ENCODE measurements at regions not wholly inside any gene's neighbourhood (a gene's known extent, or its start where the extent isn't known, plus 50 kb on each side); places are given as distances from the start of the nearest gene placed in this dataset.

GRCh38 chr5:110050640-110051345, 361.1 kb downstream of the MAN2A1 start:
- Histone ChIP-seq H3K9me3 (ENCODE audit: insufficient read depth, low read length, severe bottlenecking) (no peaks in the 10 kb centered on the region), H3K4me3 (ENCODE audit: low read depth in 1 of 2, low read length in 2 of 2) (no peak overlapping the region), H3K4me2 (ENCODE audit: insufficient read depth, low read length) (no peak overlapping the region), H2AFZ (ENCODE audit: low read depth, low read length) (no peak overlapping the region), H3K36me3 (ENCODE audit: insufficient read depth, low read length) (no peaks in the 10 kb centered on the region), H3K79me2 (ENCODE audit: insufficient read depth, low read length) (no peaks in the 10 kb centered on the region), H4K20me1 (ENCODE audit: insufficient read depth, low read length) (no peaks in the 10 kb centered on the region), H3K9ac (ENCODE audit: low read depth, low read length) (no peak overlapping the region), H3K4me1 (ENCODE audit: insufficient read depth, low read length) (peaks cover 29% of the 10 kb centered on the region), H3K27ac (ENCODE audit: low read length) (no peak overlapping the region), H3K27me3 (ENCODE audit: insufficient read depth, low read length, poor library complexity) (no peaks in the 10 kb centered on the region)
- no peak for ATAC-seq (ENCODE audit: insufficient read depth, low read depth)
- DNase-seq = no peak
- TF ChIP-seq EZH2 (IDR thresholded peaks at IDR 0.05; ENCODE audit: borderline replicate concordance, low read depth, low read length, severe bottlenecking) (no peak), CTCF (IDR thresholded peaks at IDR 0.05; ENCODE audit: borderline replicate concordance, extremely low read depth, low read length, poor library complexity, severe bottlenecking) (no peak)

GRCh38 chr5:110053205-110053604, 363.5 kb downstream of the MAN2A1 start:
- Histone ChIP-seq H3K9me3 (ENCODE audit: insufficient read depth, low read length, severe bottlenecking) (no peaks in the 10 kb centered on the region), H3K9ac (ENCODE audit: low read depth, low read length) (no peak overlapping the region), H3K4me1 (ENCODE audit: insufficient read depth, low read length) (peaks cover 33% of the 10 kb centered on the region), H4K20me1 (ENCODE audit: insufficient read depth, low read length) (no peaks in the 10 kb centered on the region), H3K36me3 (ENCODE audit: insufficient read depth, low read length) (no peaks in the 10 kb centered on the region), H3K4me2 (ENCODE audit: insufficient read depth, low read length) (peak overlapping the region; percentile 48), H3K79me2 (ENCODE audit: insufficient read depth, low read length) (no peaks in the 10 kb centered on the region), H3K27ac (ENCODE audit: low read length) (peak overlapping the region; percentile 69), H3K4me3 (ENCODE audit: low read depth in 1 of 2, low read length in 2 of 2) (no peak overlapping the region), H3K27me3 (ENCODE audit: insufficient read depth, low read length, poor library complexity) (no peaks in the 10 kb centered on the region), H2AFZ (ENCODE audit: low read depth, low read length) (no peak overlapping the region)
- no peak for DNase-seq
- ATAC-seq (ENCODE audit: insufficient read depth, low read depth) = no peak
- TF ChIP-seq EZH2 (IDR thresholded peaks at IDR 0.05; ENCODE audit: borderline replicate concordance, low read depth, low read length, severe bottlenecking) (no peak), CTCF (IDR thresholded peaks at IDR 0.05; ENCODE audit: borderline replicate concordance, extremely low read depth, low read length, poor library complexity, severe bottlenecking) (no peak)

GRCh38 chr5:110053824-110054223, 364.1 kb downstream of the MAN2A1 start:
- Histone ChIP-seq H3K9ac (ENCODE audit: low read depth, low read length) (no peak overlapping the region), H3K27me3 (ENCODE audit: insufficient read depth, low read length, poor library complexity) (no peaks in the 10 kb centered on the region), H4K20me1 (ENCODE audit: insufficient read depth, low read length) (no peaks in the 10 kb centered on the region), H3K4me3 (ENCODE audit: low read depth in 1 of 2, low read length in 2 of 2) (peak overlapping the region in 1 of 2 experiments; percentile 22; a peak in 1 of 4 replicates), H3K4me2 (ENCODE audit: insufficient read depth, low read length) (peak overlapping the region; percentile 48), H3K27ac (ENCODE audit: low read length) (peak overlapping the region; percentile 69), H3K79me2 (ENCODE audit: insufficient read depth, low read length) (no peaks in the 10 kb centered on the region), H3K4me1 (ENCODE audit: insufficient read depth, low read length) (peaks cover 33% of the 10 kb centered on the region), H3K9me3 (ENCODE audit: insufficient read depth, low read length, severe bottlenecking) (no peaks in the 10 kb centered on the region), H3K36me3 (ENCODE audit: insufficient read depth, low read length) (no peaks in the 10 kb centered on the region), H2AFZ (ENCODE audit: low read depth, low read length) (no peak overlapping the region)
- ATAC-seq (ENCODE audit: insufficient read depth, low read depth) = peak; percentile 70
- no peak for TF ChIP-seq EZH2 (IDR thresholded peaks at IDR 0.05; ENCODE audit: borderline replicate concordance, low read depth, low read length, severe bottlenecking)
- no peak for TF ChIP-seq CTCF (IDR thresholded peaks at IDR 0.05; ENCODE audit: borderline replicate concordance, extremely low read depth, low read length, poor library complexity, severe bottlenecking)
- DNase-seq = peak; percentile 20

Measured in DND-41 (cell line).